Central memory CD8-positive, alpha-beta T cell (primary cell): ENCODE measurements at regions not wholly inside any gene's neighbourhood (a gene's known extent, or its start where the extent isn't known, plus 50 kb on each side); places are given as distances from the start of the nearest gene placed in this dataset.

Experiments
- ATAC-seq: fragments of 150-1000 bp; cut with Tn5 transposase; replicated peaks from 2 replicates; pipeline ENCODE4 v1.10.0; 2022; ENCODE audit warnings: mild to moderate bottlenecking, moderate FRiP score, moderate number of reproducible peaks; ENCODE audit not compliant: poor library complexity, severe bottlenecking; ENCODE audit errors: extremely low read depth
- DNase-seq, 2 donors: peaks; one replicate each; pipeline ENCODE4 v3.0.0; 2021; ENCODE audit warnings: low spot score in 2 of 2
- H3K27ac Mint-ChIP-seq: one replicate; pipeline ENCODE4 v1.8.0; 2022; ENCODE audit warnings: low read depth, mild to moderate bottlenecking, moderate library complexity, mixed read lengths
- H3K27me3 Mint-ChIP-seq: one replicate; pipeline ENCODE4 v1.8.0; 2022; ENCODE audit warnings: mixed read lengths
- H3K36me3 Mint-ChIP-seq: one replicate; pipeline ENCODE4 v1.8.0; 2022; ENCODE audit warnings: mild to moderate bottlenecking, moderate library complexity, mixed read lengths; ENCODE audit not compliant: insufficient read depth
- H3K4me1 Mint-ChIP-seq: one replicate; pipeline ENCODE4 v1.8.0; 2022; ENCODE audit warnings: mixed read lengths
- H3K4me3 Mint-ChIP-seq: one replicate; pipeline ENCODE4 v1.8.0; 2022; ENCODE audit warnings: mild to moderate bottlenecking, moderate library complexity, mixed read lengths
- H3K9me3 Mint-ChIP-seq: one replicate; pipeline ENCODE4 v1.8.0; 2022; ENCODE audit warnings: mixed read lengths

DNA sequence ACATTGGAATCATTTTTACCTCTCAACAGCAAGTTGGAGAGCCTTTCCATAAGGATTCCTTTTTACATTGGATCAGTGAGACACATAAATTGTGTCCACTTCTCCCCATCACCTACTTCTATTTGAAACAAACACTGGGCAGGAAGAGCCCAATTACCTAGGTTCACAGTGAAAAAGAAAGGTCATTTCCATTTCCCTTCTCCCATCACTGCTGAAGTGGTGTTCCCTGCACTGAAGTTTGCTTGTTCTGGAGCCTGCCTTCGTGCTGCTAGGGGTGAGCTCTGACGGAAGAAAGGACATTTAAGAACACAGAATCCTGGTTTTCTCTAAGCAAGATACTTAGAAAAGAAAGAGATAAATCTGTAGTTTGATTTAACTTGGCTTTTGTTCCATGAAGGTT lies 123.8 kb upstream of the ZBTB20 start:
- ATAC-seq (no peak), DNase-seq (no peak)
- Mint-ChIP-seq H3K4me3 (no peak overlapping the region), H3K36me3 (no peaks in the 10 kb centered on the region), H3K27me3 (no peaks in the 10 kb centered on the region), H3K27ac (no peak overlapping the region), H3K4me1 (no peaks in the 10 kb centered on the region), H3K9me3 (no peaks in the 10 kb centered on the region)

DNA sequence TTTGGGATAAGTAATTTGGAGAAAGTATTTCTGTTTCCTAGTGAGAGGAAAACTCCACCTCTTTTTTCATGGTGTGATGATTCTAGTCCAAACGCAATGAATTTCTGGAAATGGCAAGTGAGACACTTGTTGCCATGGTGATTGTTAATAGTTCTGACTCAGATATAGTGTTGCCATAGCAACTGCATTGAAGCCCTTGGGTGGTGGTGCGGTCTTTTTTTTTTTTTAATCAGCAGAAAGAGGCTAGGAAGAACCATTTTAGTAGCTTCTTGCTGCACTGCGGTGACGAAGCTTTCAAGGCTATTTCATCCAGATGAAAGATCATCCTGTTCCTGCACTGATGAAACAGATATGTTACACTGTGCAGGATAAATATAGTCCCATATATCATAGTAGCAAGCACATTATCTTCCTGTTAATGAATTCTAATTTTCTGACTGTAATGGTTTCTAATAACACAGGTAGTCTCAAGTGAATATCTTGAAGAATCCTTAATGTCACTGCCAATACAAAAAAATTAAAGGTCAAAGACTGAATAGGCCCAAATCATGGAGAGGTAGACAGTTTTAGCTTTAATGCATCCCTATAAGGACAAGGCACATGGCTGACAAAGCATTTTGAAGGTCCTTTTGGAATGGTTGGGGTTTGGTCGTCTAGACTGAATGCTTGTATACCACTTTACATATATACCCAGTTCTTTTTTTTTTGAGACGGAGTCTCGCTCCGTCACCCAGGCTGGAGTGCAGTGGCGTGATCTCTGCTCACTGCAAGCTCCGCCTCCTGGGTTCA lies 125.1 kb upstream of the ZBTB20 start:
- ATAC-seq (no peak), DNase-seq (no peak)
- no peak overlapping the region for H3K4me3 Mint-ChIP-seq
- H3K4me1 Mint-ChIP-seq: no peaks in the 10 kb centered on the region
- no peaks in the 10 kb centered on the region for H3K27me3 Mint-ChIP-seq
- no peaks in the 10 kb centered on the region for H3K9me3 Mint-ChIP-seq
- no peak overlapping the region for H3K27ac Mint-ChIP-seq
- H3K36me3 Mint-ChIP-seq: no peaks in the 10 kb centered on the region

- no peak overlapping the region for H3K4me3 Mint-ChIP-seq
Measured at GRCh38 chr3:115275896-115276295, 128.8 kb upstream of the ZBTB20 start.

DNA sequence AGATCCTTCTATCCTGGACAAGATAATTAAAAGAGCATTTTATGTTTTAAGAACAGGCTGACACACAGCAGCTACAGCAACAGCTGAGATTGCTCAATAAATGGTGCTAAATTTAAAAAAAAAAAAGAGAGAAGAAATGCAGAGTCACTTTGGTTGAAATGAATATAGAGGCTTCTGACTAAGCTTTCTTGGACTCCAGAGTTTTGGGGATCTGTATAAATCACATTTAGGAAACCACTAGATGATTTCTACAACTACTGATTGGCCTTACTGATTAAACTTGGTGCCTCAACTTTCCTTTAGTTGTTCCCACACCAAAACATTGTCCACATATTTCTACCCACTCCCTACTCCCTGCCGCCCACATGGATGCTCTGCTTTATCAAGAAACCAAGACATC lies 132.9 kb upstream of the ZBTB20 start:
- Mint-ChIP-seq H3K36me3 (no peaks in the 10 kb centered on the region), H3K27ac (no peak overlapping the region), H3K4me1 (no peaks in the 10 kb centered on the region), H3K9me3 (no peaks in the 10 kb centered on the region), H3K27me3 (peaks cover 9% of the 10 kb centered on the region), H3K4me3 (no peak overlapping the region)
- DNase-seq: no peak
- no peak for ATAC-seq

More at GRCh38 chr3:115275896-115276295, 128.8 kb upstream of the ZBTB20 start:
- no peak for DNase-seq
- Mint-ChIP-seq H3K36me3 (no peaks in the 10 kb centered on the region), H3K4me1 (no peaks in the 10 kb centered on the region), H3K27ac (no peak overlapping the region), H3K27me3 (no peaks in the 10 kb centered on the region), H3K9me3 (no peaks in the 10 kb centered on the region)
- ATAC-seq: no peak

GRCh38 chr3:115280506-115280905 lies 133.4 kb upstream of the ZBTB20 start:
- Mint-ChIP-seq H3K4me3 (no peak overlapping the region), H3K27ac (no peak overlapping the region), H3K4me1 (no peaks in the 10 kb centered on the region), H3K27me3 (peaks cover 9% of the 10 kb centered on the region), H3K9me3 (no peaks in the 10 kb centered on the region), H3K36me3 (no peaks in the 10 kb centered on the region)
- DNase-seq (no peak), ATAC-seq (no peak)

DNA sequence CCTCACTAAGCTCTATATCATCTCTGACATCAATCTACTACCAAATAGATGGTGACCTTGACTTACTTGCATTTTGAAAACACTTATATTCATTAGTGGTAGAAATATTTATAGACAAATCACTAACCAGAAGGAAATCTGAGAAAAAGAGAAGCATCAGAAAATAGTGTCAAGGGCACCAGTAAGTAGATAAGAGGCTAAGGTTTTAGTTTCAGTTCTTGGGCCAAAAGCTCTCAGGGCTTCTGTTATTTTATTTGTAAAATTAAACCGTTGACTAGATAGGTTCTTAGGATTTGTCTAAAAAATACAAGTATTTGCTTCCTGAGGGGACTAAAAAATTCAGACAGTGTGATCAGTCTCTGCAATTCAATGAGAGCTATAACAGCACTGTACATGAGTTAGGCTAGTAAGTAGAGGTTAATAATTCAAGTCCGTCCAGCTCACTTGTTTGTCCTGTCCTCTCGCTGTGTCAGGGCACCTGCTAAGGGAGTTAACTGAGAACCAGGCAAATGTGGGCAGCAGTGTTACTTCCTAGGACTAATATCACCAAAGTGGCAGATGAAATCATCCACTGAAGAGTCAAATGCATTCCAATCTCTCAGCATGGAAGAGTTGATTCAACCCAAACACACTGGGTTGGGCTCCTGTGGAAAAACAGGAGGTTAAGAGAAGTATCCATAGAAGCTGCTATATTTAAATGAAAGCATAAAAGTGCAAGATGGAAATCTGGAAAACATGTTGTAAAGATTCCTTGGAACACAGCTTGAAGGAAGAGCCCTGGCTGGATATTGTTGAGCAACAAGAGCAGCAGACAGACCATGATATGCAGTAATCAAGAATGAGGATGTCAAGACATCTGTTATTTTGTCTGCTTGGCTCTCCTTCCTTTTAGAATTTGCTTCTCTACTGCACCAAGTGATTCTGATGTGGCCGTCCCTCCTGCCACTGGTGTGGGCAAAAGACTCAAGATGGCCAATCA lies 134.9 kb upstream of the ZBTB20 start:
- no peak overlapping the region for H3K4me3 Mint-ChIP-seq
- ATAC-seq (no peak), DNase-seq (no peak)
- no peaks in the 10 kb centered on the region for H3K4me1 Mint-ChIP-seq
- peaks cover 9% of the 10 kb centered on the region for H3K27me3 Mint-ChIP-seq
- H3K36me3 Mint-ChIP-seq: no peaks in the 10 kb centered on the region
- H3K9me3 Mint-ChIP-seq: no peaks in the 10 kb centered on the region
- H3K27ac Mint-ChIP-seq: no peak overlapping the region

- ATAC-seq: no peak
Measured at GRCh38 chr3:115284980-115285379, 137.9 kb upstream of the ZBTB20 start.

DNA sequence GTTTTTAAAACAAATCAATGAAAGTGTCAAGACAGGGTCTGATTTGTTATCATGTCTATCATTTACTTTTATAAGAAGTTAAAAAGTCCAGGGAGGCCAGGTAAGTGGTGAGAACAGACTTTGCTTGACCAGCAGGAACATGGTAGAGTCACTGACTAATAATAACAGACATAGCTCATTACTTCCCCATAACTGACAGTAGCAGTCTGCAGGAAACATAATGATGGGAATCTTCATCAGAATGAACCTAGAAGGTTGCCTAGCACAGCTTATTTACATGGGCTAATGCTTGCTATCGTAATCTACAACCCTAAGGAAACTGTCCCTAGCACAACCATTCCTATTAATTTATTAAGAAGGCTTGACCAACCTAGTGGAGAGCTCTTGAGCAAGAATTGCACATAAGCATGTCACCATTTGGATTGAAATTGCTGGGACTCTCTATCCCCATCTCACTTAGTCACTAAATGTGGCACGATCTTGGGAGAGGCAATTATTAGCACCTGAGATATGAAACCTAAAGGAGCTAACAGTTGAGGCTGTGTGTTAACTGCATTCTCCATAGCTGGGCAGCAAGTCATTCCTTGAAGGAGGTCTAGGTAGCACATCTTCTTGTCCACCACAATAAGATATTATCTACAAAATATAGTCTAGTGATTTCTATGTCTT lies 139.6 kb upstream of the ZBTB20 start:
- no peak for ATAC-seq
- no peak overlapping the region for H3K27ac Mint-ChIP-seq
- H3K27me3 Mint-ChIP-seq: peaks cover 9% of the 10 kb centered on the region

More at GRCh38 chr3:115284980-115285379, 137.9 kb upstream of the ZBTB20 start:
- Mint-ChIP-seq H3K4me1 (no peaks in the 10 kb centered on the region), H3K9me3 (no peaks in the 10 kb centered on the region), H3K36me3 (no peaks in the 10 kb centered on the region), H3K27ac (no peak overlapping the region), H3K27me3 (peaks cover 9% of the 10 kb centered on the region), H3K4me3 (no peak overlapping the region)
- no peak for DNase-seq

GRCh38 chr3:115287198-115287597 lies 140.1 kb upstream of the ZBTB20 start:
- Mint-ChIP-seq H3K4me3 (no peak overlapping the region), H3K27ac (no peak overlapping the region), H3K9me3 (no peaks in the 10 kb centered on the region), H3K4me1 (no peaks in the 10 kb centered on the region), H3K36me3 (no peaks in the 10 kb centered on the region), H3K27me3 (peaks cover 9% of the 10 kb centered on the region)
- DNase-seq (no peak), ATAC-seq (no peak)

More for the DNA sequence above, 139.6 kb upstream of the ZBTB20 start:
- no peaks in the 10 kb centered on the region for H3K36me3 Mint-ChIP-seq
- DNase-seq: no peak
- no peaks in the 10 kb centered on the region for H3K4me1 Mint-ChIP-seq
- H3K9me3 Mint-ChIP-seq: no peaks in the 10 kb centered on the region
- H3K4me3 Mint-ChIP-seq: no peak overlapping the region

DNA sequence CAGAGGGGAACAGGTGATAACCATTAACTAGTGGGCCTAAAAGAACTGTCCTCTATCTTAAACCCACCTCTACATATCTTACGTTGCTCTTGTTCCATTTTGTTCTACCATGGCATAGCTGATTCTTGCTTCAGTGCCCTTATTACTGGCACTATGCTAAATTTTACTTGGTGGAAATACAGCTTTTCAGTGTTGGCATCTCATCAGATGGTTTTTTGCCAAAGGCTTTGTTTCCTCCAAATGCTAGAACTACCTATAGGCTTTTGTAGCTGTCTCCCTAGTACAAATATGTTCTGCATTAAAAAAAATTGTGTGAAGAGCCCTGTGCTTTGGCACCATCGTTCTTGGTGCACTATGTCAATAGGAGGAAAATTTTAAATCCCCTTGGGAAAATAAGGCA lies 145.0 kb upstream of the ZBTB20 start:
- no peak overlapping the region for H3K27ac Mint-ChIP-seq
- H3K4me3 Mint-ChIP-seq: no peak overlapping the region
- no peaks in the 10 kb centered on the region for H3K4me1 Mint-ChIP-seq
- H3K27me3 Mint-ChIP-seq: no peaks in the 10 kb centered on the region
- H3K36me3 Mint-ChIP-seq: no peaks in the 10 kb centered on the region
- ATAC-seq (no peak), DNase-seq (no peak)
- no peaks in the 10 kb centered on the region for H3K9me3 Mint-ChIP-seq

DNA sequence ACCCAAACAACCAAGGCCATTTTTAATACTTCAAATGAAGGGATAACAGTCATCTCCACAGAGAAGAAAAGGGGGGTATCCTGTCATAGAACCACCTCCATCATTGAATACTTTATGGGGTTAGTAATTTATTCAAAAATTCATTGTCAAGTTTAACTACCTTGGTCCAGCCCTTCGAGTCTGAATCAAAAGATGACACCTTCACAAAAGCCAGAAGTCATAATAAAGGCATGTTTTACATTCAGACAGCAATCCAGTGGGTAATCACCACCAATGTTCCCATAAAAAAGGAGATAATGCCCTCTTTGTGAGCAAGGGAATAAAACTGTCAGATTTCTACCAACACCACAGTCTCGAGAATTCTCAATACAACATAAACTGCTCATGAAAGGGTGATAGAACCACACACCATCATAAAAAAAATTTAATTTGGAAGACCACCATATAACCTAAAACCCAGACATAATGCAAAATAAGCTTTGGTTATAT lies 145.6 kb upstream of the ZBTB20 start:
- H3K27ac Mint-ChIP-seq: no peak overlapping the region
- H3K9me3 Mint-ChIP-seq: no peaks in the 10 kb centered on the region
- H3K36me3 Mint-ChIP-seq: no peaks in the 10 kb centered on the region
- ATAC-seq: no peak
- no peak for DNase-seq
- H3K4me3 Mint-ChIP-seq: no peak overlapping the region
- H3K4me1 Mint-ChIP-seq: no peaks in the 10 kb centered on the region
- H3K27me3 Mint-ChIP-seq: no peaks in the 10 kb centered on the region

DNA sequence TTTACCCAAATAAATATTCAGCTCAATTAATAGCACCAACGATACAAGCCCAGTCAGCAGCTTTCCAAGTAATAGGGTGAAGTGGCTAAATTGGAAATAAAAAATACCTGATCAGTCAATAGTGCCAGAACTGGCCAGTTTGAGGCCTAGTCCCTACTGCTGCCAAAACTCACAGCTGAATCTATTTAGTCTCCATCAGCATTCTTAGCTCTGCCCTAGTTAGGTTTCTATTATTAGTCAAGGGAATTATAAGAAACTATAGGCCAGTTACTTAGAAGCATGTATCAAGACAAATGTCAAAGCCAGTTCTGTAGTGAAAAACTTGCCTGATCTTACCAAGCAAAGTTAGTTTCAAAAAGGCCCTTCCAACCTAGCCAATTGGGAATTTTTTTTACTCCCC lies 146.2 kb upstream of the ZBTB20 start:
- ATAC-seq: no peak
- H3K36me3 Mint-ChIP-seq: no peaks in the 10 kb centered on the region
- H3K27ac Mint-ChIP-seq: no peak overlapping the region

More for the DNA sequence above, 146.2 kb upstream of the ZBTB20 start:
- Mint-ChIP-seq H3K4me3 (no peak overlapping the region), H3K4me1 (no peaks in the 10 kb centered on the region), H3K9me3 (no peaks in the 10 kb centered on the region), H3K27me3 (no peaks in the 10 kb centered on the region)
- DNase-seq: no peak
